Fibroblast of pulmonary artery (primary cell): ENCODE measurements at regions not wholly inside any gene's neighbourhood (a gene's known extent, or its start where the extent isn't known, plus 50 kb on each side); places are given as distances from the start of the nearest gene placed in this dataset.

Experiments
- DNase-seq: peaks from one replicate; pipeline ENCODE4 v3.0.0-alpha.2; 2010; ENCODE audit warnings: low read depth
- H3K4me3 ChIP-seq: replicated peaks from 2 replicates; pipeline ENCODE4 v1.5.1; 2011; ENCODE audit warnings: low read depth, mild to moderate bottlenecking, control low read depth, low read length, moderate library complexity
- TF ChIP-seq, protein P1 (sequence below): IDR thresholded peaks from 2 replicates; pipeline ENCODE4 v1.5.1; 2011; ENCODE audit warnings: mild to moderate bottlenecking, control low read depth, low read length, inconsistent platforms; ENCODE audit errors: missing control alignments

DNA sequence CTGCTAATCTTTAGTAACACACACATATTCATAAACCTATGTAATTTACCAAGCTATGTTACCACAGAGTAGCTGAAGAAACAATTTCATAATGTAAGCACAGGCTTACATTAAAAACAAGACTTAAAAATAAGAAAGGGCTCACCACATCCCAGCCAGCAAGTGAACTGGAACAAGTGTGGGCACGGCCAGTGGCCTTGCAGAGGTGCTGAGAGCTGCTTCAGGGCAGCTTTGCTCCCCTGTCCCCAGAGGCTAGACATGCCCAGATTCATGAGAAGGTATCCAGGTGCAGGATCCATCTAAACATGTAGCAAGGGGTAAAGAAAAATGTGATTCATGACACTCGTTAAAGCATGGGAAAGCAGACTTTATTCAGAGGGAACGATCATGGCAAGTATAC, 62.0 kb upstream of the CKS2 start:
- H3K4me3 ChIP-seq: no peak overlapping the region
- DNase-seq: no peak
- TF ChIP-seq, protein P1, sequence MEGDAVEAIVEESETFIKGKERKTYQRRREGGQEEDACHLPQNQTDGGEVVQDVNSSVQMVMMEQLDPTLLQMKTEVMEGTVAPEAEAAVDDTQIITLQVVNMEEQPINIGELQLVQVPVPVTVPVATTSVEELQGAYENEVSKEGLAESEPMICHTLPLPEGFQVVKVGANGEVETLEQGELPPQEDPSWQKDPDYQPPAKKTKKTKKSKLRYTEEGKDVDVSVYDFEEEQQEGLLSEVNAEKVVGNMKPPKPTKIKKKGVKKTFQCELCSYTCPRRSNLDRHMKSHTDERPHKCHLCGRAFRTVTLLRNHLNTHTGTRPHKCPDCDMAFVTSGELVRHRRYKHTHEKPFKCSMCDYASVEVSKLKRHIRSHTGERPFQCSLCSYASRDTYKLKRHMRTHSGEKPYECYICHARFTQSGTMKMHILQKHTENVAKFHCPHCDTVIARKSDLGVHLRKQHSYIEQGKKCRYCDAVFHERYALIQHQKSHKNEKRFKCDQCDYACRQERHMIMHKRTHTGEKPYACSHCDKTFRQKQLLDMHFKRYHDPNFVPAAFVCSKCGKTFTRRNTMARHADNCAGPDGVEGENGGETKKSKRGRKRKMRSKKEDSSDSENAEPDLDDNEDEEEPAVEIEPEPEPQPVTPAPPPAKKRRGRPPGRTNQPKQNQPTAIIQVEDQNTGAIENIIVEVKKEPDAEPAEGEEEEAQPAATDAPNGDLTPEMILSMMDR: no peak

DNA sequence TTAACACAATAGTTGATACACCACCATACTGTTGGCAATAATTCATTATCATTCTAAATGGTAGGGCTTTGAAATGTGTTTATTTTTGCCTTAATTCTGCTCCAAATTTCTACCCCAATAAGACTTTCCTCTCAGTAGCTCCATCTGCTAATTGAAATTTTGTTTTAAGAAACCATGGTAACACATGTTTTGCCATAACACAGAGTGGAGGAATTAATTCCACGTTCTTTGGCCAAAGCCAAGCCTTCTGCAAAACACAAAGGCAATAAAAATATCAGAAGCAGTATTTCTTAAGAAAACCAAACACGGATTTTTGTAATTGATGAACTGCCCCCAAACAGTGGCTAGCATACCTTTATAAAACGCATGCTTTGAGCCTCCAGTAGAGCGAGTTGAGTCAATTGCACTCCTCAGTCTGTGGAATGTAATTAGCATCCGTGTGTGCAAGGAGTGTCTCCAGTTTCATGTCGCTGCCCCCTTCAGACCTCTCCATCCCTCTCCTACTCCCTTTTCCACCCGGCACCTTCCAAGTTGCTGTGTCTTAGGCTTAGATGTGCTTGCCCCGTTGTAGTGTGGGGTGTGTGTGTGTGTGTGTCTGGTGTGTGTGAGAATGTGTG, 58.2 kb upstream of the CKS2 start:
- no peak for DNase-seq
- H3K4me3 ChIP-seq: no peak overlapping the region
- TF ChIP-seq, protein P1: no peak

DNA sequence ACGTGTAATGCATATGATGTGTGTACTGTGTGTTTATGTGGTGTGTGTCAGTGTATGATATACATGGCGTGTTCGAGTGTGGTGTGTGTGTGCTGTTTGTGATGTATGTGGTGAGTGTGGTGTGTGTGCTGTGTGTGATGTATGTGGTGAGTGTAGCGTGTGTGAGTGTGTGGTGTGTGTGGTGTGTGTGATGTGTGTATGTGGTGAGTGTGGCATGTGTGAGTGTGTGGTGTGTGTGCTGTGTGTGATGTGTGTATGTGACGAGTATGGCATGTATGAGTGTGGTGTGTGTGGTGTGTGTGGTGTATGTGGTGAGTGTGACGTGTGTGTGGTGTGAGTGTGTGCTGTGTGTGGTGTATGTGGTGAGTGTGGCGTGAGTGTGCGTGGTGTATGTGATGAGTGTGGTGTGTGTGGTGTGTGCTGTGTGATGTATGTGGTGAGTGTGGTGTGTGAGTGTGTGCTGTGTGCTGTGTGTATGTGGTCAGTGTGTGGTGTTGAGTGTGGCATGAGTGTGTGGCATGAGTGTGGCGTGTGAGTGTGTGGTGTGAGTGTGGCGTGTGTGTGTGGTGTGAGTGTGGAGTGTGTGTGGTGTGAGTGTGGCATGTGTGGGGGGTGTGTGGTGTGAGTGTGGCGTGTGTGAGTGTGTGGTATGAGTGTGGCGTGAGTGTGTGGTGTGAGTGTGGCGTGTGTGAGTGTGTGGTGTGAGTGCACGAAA, 56.8 kb upstream of the CKS2 start:
- TF ChIP-seq, protein P1: no peak
- no peak for DNase-seq
- H3K4me3 ChIP-seq: no peak overlapping the region

DNA sequence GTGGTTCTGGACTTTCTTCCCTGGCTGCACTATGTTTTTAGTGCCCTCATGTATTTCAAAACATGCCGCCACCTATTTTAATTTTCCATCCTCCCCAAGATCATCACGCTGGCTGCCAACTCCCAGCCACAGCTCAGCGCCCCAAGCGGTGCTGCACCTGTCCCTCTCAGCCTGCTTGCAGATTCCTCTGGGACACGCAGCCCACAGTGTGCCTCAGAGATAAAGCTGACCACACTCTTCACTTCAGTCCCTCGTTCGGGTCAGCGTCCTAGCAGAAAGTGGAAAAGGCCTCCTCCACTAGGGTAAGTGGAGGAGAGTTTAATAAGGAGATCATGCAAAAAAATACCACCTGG, 56.2 kb upstream of the CKS2 start:
- TF ChIP-seq, protein P1: no peak
- no peak for DNase-seq

DNA sequence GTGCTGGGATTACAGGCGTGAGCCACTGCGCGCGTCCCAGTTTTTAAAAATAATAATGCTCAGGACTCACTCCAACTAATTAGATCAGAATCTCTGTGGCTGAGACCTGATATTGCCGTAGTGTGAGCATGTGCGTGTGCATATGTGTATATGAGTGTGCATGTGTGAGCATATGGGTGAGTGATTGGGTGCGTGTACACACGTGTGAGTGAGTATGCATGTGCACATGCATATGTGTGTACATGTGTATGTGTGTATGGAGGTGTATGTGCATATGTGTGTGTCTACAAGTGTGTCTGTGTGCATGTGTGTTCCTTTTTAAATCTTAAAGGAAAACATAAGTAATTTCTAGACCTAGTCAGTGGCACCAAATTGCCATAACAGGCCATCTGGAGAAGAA, 54.8 kb upstream of the CKS2 start:
- no peak for DNase-seq
- TF ChIP-seq, protein P1: no peak
- no peak overlapping the region for H3K4me3 ChIP-seq

More for the DNA sequence above, 56.2 kb upstream of the CKS2 start:
- H3K4me3 ChIP-seq: no peak overlapping the region

DNA sequence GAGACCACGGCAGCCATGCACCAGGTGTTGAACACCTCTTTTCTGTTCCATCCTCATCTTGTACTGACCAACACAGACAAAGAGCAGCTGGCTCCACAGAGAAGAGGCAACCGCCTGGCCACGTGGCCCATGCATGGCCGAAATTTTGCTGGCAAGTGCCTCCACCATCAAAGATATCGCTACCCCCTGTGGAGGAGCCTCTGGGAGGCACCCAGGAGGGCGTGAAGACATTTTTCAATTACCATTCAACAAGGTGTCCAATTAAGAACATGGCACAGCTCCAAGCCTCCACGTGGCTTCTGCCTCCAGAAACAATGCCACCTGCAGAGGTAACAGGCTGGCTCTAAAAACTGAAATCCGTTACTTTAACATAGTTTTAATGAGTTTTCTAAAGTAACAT, 54.4 kb upstream of the CKS2 start:
- no peak overlapping the region for H3K4me3 ChIP-seq
- TF ChIP-seq, protein P1: no peak
- DNase-seq: no peak

DNA sequence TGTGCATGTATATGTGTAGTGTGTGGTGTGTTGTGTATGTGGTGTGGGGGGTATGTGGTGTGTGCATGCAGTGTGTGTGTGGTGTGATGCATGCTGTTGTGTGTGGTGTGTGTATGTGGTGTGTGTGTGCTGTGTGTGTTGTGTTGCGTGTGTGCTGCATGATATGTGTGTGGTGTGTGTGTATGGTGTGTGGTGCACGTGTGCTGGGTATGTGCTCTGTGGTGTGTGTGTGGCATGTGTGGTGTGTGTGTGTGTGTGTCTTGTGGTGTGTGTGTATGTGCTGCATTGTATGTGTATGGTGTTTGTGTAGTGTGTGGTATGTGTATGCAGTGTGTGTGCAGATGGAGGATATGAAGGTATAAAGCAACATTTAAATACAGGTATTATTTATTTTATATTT, 50.5 kb upstream of the CKS2 start:
- TF ChIP-seq, protein P1: no peak
- H3K4me3 ChIP-seq: no peak overlapping the region
- DNase-seq: no peak
